Muscle layer of colon (tissue), 2 donors: ENCODE measurements at regions not wholly inside any gene's neighbourhood (a gene's known extent, or its start where the extent isn't known, plus 50 kb on each side); places are given as distances from the start of the nearest gene placed in this dataset.
"Not testable (repeated sequence)": the region's sequence is repeated elsewhere in the genome, so short reads cannot be mapped to it uniquely, and the experiment has no call there.

Experiments used
- H3K27ac ChIP-seq: one replicate; pipeline ENCODE4 v1.7.0; 2013; ENCODE audit warnings: low read depth, mild to moderate bottlenecking, low read length, moderate library complexity
- H3K27me3 ChIP-seq, 2 donors: one replicate each; pipeline ENCODE4 v1.7.0; 2013; ENCODE audit warnings: low read length in 2 of 2, mild to moderate bottlenecking in 2 of 2; ENCODE audit not compliant: insufficient read depth in 2 of 2, control insufficient read depth in 1 of 2
- H3K36me3 ChIP-seq: one replicate; pipeline ENCODE4 v1.7.0; 2013; ENCODE audit warnings: mild to moderate bottlenecking, low read length; ENCODE audit not compliant: insufficient read depth
- H3K4me1 ChIP-seq: one replicate; pipeline ENCODE4 v1.7.0; 2013; ENCODE audit warnings: mild to moderate bottlenecking, low read length; ENCODE audit not compliant: insufficient read depth
- H3K4me3 ChIP-seq, 2 donors: one replicate each; pipeline ENCODE4 v1.7.0; 2013; ENCODE audit warnings: low read length in 2 of 2, low read depth in 1 of 2, mild to moderate bottlenecking in 1 of 2, moderate library complexity in 1 of 2
- H3K9ac ChIP-seq: one replicate; pipeline ENCODE4 v1.7.0; 2013; ENCODE audit warnings: low read length
- H3K9me3 ChIP-seq: one replicate; pipeline ENCODE4 v1.7.0; 2013; ENCODE audit warnings: mild to moderate bottlenecking, low read length
- donor health status: abdominal sarcoma.
- donor health status: Adenocarcinoma of cecum.

DNA sequence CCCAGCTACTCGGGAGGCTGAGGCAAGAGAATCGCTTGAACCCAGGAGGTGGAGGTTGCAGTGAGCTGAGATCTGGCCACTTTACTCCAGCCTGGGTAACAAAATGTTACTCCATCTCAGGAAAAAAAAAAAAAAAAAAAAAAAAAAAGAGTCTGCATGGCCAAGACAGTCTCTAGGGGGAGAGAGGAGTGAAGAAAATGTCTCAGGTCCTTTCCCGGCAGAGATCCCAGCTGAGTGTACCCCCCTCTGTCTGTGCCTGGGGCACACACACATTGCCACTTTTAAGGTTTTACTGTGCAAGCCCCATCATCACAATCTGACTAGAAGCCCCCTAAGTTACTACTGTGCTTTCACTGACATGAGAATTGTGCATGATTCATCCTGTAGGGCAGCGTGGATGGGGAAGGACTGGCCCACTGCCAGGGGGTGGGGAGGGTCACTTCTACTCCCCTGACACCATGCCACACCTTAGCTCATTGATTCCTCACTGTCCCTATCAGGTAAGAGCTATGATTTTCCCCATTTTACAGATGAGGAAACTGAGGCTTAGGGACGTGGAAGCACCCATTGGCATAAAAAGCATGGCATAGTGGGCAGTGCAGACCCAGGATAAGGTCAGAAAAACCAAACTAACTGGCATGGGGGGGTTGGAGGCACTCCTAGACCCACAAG, 102.3 kb upstream of the LARP1 start:
- H3K36me3 ChIP-seq = no peaks in the 10 kb centered on the region
- no peak overlapping the region for H3K4me3 ChIP-seq
- no peaks in the 10 kb centered on the region for H3K9me3 ChIP-seq
- no peak overlapping the region for H3K27ac ChIP-seq
- peaks cover 5% of the 10 kb centered on the region for H3K4me1 ChIP-seq
- no peaks in the 10 kb centered on the region for H3K27me3 ChIP-seq
- H3K9ac ChIP-seq = no peak overlapping the region

DNA sequence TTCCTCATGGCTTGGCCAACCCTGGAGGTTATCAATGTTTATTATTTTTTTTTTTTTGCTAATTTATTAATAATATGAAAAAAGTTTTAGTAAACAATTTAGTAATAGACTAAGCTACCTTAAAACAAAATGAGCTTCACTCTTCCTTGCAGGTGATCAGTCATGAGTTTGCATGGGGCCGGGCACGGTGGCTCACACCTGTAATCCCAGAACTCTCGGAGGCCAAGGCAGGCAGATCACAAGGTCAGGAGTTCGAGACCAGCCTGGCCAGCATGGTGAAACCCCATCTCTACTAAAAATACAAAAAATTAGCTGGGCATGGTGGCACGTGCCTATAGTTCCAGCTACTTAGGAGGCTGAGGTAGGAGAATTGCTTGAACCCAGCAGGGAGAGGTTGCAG, 103.4 kb upstream of the LARP1 start:
- not testable (repeated sequence) for H3K9me3 ChIP-seq, H3K4me3 ChIP-seq, H3K27me3 ChIP-seq, H3K9ac ChIP-seq, H3K36me3 ChIP-seq, H3K27ac ChIP-seq, H3K4me1 ChIP-seq

DNA sequence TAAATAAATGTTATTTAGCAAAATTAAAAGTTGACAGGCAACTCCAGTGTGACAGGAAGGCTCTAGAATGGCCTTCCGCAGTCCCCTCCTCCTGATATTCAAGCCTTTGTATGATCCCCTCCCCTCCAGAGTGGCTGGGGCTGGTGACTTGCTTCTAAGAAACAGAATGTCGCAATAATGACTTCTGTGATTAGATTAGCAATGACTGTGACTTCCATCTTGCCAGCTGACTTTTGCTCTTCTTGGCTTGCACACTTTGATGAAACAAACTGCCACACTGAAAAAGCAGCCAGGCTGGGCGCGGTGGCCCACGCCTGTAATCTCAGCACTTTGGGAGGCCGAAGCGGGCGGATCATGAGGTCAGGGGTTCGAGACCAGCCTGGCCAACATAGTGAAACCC, 106.5 kb upstream of the LARP1 start:
- H3K4me1 ChIP-seq = no peaks in the 10 kb centered on the region
- H3K9me3 ChIP-seq = no peaks in the 10 kb centered on the region

DNA sequence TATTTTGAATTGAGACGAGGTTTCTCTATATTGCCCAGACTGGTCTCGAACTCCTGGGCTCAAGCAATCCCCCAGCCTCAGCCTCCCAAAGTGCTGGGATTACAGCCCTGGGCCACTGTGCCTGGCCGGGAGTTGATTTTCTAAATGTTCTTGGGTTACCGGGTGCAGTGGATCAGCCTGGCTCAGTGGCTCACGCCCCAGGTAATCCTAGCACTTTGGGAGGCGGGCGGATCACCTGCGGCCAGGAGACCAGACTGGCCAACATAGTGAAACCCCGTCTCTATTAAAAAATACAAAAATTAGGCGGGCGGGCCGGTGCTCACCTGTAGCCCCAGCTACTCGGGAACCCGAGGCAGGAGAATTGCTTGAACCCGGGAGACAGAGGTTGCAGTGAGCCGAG, 106.9 kb upstream of the LARP1 start:
- Histone ChIP-seq H3K36me3 (no peaks in the 10 kb centered on the region), H3K4me1 (no peaks in the 10 kb centered on the region), H3K4me3 (no peak overlapping the region), H3K27ac (no peak overlapping the region), H3K9ac (no peak overlapping the region), H3K9me3 (no peaks in the 10 kb centered on the region), H3K27me3 (peaks cover 0 to 5% of the 10 kb centered on the region in 2 donors)

More for the DNA sequence above, 106.5 kb upstream of the LARP1 start:
- H3K27me3 ChIP-seq = peaks cover 0 to 5% of the 10 kb centered on the region in 2 donors
- H3K9ac ChIP-seq = no peak overlapping the region
- no peaks in the 10 kb centered on the region for H3K36me3 ChIP-seq
- no peak overlapping the region for H3K27ac ChIP-seq
- no peak overlapping the region for H3K4me3 ChIP-seq

DNA sequence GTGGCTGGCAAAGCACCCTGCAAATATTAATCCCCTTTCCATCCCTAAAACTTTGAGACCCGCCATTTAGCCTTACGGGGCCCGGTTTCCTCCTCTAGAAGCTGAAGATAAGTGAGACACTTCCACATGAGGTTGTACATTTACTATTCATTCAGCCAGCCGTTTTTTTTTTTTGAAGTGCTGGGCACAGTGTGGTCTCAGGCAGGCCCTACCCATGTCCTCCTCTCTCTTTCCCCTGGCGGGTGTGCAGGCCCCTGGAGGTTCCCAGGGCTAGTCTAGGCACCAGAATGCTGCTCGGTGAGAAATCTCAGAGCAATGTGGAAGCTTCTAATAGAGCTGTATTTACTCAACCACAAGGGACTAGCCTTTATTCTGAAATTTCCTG, 107.4 kb upstream of the LARP1 start:
- no peaks in the 10 kb centered on the region for H3K4me1 ChIP-seq
- H3K9ac ChIP-seq = no peak overlapping the region

DNA sequence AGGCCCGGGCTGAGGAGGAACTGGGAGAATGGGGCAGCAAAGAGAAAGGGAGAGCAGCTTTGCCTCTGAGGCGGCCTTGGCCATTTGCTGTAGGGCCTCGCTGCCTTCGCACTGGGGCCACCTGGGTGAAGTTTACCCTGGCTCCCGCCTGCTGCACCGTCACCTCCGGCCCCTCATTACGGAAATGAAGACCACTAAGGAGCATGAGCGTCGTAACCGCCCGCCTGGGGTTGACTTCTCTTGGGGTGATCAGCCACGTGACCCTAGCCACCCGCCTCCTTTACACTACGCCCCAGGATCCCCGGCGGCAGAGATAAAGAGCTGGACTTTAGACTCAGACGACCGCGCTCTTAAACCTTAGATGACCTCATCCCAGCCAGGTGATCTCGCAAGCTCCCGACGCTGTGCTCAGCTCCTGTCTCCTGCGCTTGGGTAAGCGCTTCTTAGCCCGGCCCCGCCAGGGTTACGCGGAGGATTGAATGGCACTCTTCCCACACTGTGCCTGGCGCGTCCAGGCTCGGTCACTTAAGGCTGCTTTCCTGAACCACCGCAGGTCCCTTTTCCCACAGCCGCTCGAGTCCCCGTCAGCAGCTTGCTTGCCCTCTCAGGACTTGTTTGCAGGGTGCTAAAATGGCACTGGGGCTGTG, 107.9 kb upstream of the LARP1 start:
- Histone ChIP-seq H3K27me3 (peaks cover 0 to 5% of the 10 kb centered on the region in 2 donors), H3K9ac (no peak overlapping the region), H3K4me3 (peak overlapping the region; percentile 28 to 41), H3K27ac (no peak overlapping the region), H3K9me3 (no peaks in the 10 kb centered on the region), H3K4me1 (no peaks in the 10 kb centered on the region), H3K36me3 (no peaks in the 10 kb centered on the region)

More for the DNA sequence above, 107.4 kb upstream of the LARP1 start:
- Histone ChIP-seq H3K27ac (no peak overlapping the region), H3K27me3 (peaks cover 0 to 5% of the 10 kb centered on the region in 2 donors), H3K9me3 (no peaks in the 10 kb centered on the region), H3K36me3 (no peaks in the 10 kb centered on the region), H3K4me3 (peak overlapping the region in 1 of 2 donors; percentile 28)

DNA sequence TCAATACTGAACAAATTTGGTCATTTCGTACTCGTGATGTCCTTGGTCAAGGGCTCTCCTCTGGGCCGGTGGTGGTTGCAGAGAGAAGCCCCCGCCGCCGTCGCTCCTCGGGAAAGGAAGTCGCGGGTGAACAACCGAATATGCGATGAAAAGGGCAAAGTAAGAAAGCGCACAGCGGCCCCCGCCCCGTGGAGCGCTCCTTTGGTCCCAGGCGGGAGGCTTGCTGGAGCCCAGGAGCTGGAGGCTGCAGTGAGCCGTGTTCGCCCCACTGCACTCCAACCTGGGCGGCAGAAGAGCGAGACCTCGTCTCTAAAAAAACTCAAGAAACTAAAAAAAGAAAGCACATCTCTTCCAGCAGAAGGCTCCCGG, 108.4 kb upstream of the LARP1 start:
- Histone ChIP-seq H3K9ac (no peak overlapping the region), H3K27ac (no peak overlapping the region), H3K36me3 (no peaks in the 10 kb centered on the region), H3K9me3 (no peaks in the 10 kb centered on the region), H3K4me3 (peak overlapping the region in 1 of 2 donors; percentile 28), H3K27me3 (peaks cover 0 to 5% of the 10 kb centered on the region in 2 donors), H3K4me1 (no peaks in the 10 kb centered on the region)

DNA sequence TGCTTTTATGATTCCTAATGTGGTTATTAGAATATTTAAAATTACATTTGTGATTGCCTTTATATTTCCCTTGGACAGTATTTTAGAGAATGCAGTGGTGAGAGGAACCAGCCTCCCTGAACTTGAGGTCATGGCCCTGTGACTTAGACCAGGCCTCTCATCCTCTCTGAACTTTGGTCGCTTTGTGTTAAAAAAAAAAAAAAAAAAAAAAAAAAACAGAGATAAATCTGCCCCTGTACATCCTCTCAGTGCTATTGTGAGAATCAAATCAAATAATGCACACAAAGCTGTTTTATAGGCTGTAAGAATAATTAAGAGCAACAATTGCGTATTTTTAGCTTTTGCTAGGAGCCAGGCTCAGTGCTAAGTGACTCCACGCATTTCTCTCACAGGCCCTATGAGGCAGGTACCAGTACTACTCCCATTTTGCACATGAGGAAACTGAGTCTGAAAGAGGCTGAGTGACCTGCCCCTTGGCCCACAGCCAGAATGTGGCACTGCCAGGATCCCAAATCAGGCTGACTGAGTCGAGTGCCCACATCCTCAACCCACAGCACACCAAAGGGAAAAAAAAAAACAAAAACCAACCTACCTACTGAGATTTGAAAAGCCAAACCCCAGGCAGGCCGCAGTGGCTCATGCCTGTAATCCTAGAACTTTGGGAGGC, 110.3 kb upstream of the LARP1 start:
- Histone ChIP-seq H3K9me3 (no peaks in the 10 kb centered on the region), H3K36me3 (no peaks in the 10 kb centered on the region), H3K27ac (no peak overlapping the region), H3K4me1 (no peaks in the 10 kb centered on the region), H3K27me3 (peaks cover 0 to 5% of the 10 kb centered on the region in 2 donors), H3K9ac (no peak overlapping the region), H3K4me3 (no peak overlapping the region)

DNA sequence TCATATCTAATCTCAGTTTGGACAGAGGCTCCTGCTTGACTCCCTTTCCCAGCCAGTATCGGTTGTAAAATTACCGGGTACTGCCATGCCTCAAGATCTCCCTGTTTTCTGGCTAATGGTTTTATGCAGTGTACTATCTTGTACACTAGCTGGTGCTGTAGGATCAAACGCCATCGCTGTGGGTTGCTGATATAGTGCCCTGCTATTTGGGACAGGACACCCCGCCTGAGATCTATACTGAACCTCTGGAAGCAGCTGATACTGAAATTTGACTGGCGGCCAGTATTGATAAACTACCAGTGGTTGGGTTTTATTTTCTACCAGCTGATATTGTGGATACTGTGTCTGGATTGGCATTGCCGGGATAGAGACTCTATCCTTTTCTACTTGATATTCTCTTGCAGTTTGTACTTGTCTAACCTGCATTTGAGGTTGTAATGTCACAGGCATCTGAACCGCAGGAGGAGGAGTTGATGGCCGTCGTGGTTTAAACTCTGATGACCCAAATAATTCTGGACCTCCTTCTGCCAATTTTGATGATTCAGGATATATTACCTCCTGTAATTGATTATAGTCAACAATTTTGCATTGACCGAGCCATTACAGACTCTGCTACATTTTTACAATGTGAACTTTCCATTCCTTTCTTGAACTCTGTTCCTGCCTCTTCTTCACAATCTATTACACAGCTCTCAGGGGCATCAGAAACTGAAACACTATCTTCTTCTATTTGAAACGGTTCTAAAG, 112.5 kb upstream of the LARP1 start:
- H3K4me1 ChIP-seq = no peaks in the 10 kb centered on the region
- no peak overlapping the region for H3K27ac ChIP-seq
- H3K4me3 ChIP-seq = no peak overlapping the region
- H3K36me3 ChIP-seq = no peaks in the 10 kb centered on the region
- peaks cover 0 to 5% of the 10 kb centered on the region in 2 donors for H3K27me3 ChIP-seq
- no peaks in the 10 kb centered on the region for H3K9me3 ChIP-seq
- no peak overlapping the region for H3K9ac ChIP-seq

DNA sequence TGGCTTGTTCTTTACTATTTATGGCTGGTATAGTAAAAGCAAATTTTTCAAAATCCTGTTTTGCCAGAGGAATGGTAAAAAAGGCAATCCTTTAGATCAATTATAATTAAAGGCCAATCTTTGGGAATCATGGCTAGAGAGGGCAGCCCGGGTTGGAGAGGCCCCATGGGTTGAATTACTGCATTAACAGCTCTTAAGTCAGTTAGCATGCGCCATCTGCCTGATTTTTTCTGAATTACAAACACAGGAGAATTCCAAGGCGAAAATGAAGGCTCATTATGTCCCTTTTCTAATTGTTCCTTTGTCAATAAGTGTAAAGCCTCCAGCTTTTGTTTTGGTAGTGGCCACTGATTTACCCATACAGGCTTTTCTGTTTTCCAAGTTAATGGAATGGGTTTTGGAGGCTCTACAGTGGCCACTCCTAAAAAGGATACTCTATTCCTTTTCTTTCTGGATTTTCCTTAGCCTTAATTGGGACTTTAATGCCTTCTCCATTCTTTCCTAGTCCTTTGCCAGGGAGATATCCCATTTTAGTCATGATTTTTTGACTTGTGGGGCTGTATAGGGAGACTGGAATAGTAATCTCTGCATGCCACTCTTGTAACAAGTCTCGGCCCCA, 114.9 kb upstream of the LARP1 start:
- not testable (repeated sequence) for H3K36me3 ChIP-seq, H3K9ac ChIP-seq, H3K9me3 ChIP-seq, H3K27me3 ChIP-seq, H3K4me3 ChIP-seq, H3K27ac ChIP-seq, H3K4me1 ChIP-seq

DNA sequence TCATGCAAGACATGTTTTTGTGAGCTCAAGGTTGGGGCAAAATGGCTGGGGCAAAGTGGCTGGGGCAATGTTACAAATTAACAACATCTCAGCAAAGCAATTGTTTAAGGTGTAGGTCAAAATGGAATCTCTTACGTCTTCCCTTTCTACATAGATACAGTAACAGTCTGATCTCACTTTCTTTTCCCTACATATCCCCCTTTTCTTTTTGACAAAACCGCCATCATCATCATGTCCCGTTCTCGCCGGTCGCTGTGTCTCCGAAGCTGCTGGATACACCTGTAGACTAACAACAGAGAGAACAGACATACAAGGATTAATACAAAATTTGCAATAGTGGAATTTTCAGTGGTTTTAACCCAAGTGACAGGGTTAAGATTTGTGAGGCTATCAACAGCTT, 118.4 kb upstream of the LARP1 start:
- not testable (repeated sequence) for H3K36me3 ChIP-seq, H3K27ac ChIP-seq, H3K4me1 ChIP-seq, H3K9ac ChIP-seq, H3K9me3 ChIP-seq, H3K4me3 ChIP-seq, H3K27me3 ChIP-seq
